HCT116 (cell line): ENCODE measurements at regions not wholly inside any gene's neighbourhood (a gene's known extent, or its start where the extent isn't known, plus 50 kb on each side); places are given as distances from the start of the nearest gene placed in this dataset.

Source experiments
- ATAC-seq: fragments of 200-7000 bp; cut with Tn5 transposase; 2 replicates; pipeline ENCODE4 v1.9.1; 2020; ENCODE audit warnings: mild to moderate bottlenecking, moderate library complexity
- BruUV-seq: library from RNA; stranded (reverse); fragments of 400-500 nt; replicated peaks from 2 replicates; lab custom pipeline; 2021; lab: Mats Ljungman, UMichigan
- CTCF ChIA-PET: fragments of 300-600 bp; sonication (Branson Sonifier 250); formaldehyde crosslinking; loops from one replicate; lab custom pipeline; 2021; ENCODE audit warnings: antibody characterized with exemption; lab: Charles Lee
- POLR2A ChIA-PET: fragments of 300-600, 350-600 bp; sonication (Branson Sonifier 250); formaldehyde crosslinking; loops from one replicate; lab custom pipeline; 2021; ENCODE audit warnings: antibody characterized with exemption; lab: Charles Lee
- RAD21 ChIA-PET, 2 experiments: fragments of 300-600 bp; sonication (Branson Sonifier 250); formaldehyde crosslinking; loops; one replicate each; lab custom pipeline; 2023; ENCODE audit warnings: low total read pairs in 2 of 2; ENCODE audit not compliant: uncharacterized antibody in 2 of 2, unreplicated experiment in 2 of 2, low non-redundant PET in 1 of 2; lab: Charles Lee
- DNase-seq: peaks from one replicate; pipeline ENCODE4 v3.0.0-alpha.2; 2010; ENCODE audit warnings: low read depth, low spot score
- H2AFZ ChIP-seq: fragments of 200-600 bp; shearing (Covaris generic), sonication (generic); 2 replicates; pipeline ENCODE4 v1.6.1; 2017; ENCODE audit warnings: low read depth, mixed run types, mixed read lengths, antibody characterized with exemption, low read length; ENCODE audit not compliant: poor library complexity, severe bottlenecking
- H3K27ac ChIP-seq: 2 replicates; pipeline ENCODE4 v1.5.1; 2012; ENCODE audit warnings: low read depth, low read length
- H3K27me3 ChIP-seq: fragments of 200-600 bp; sonication (generic); 2 replicates; pipeline ENCODE4 v1.6.1; 2016; ENCODE audit warnings: mixed run types, low read length, mixed read lengths; ENCODE audit not compliant: insufficient read depth
- H3K36me3 ChIP-seq, 2 experiments: fragments of 200-500 bp in 1 of 2; fragments of 200-600 bp in 1 of 2; sonication (Bioruptor generic) in 1 of 2; sonication (generic) in 1 of 2; 2 replicates each; pipeline versions ENCODE4 v1.5.1 to v1.6.1; 2014 to 2016; ENCODE audit warnings: low read length in 2 of 2, inconsistent platforms in 1 of 2, mixed read lengths in 1 of 2, mixed run types in 1 of 2; ENCODE audit not compliant: insufficient read depth in 2 of 2, control insufficient read depth in 1 of 2
- H3K4me1 ChIP-seq, 2 experiments: fragments of 200-600 bp in 1 of 2; sonication (generic) in 1 of 2; 2 replicates each; pipeline versions ENCODE4 v1.5.1 to v1.6.1; 2012 to 2017; ENCODE audit warnings: low read length in 2 of 2, inconsistent platforms in 1 of 2, mild to moderate bottlenecking in 1 of 2, mixed read lengths in 1 of 2, mixed run types in 1 of 2, moderate library complexity in 1 of 2; ENCODE audit not compliant: insufficient read depth in 2 of 2, control insufficient read depth in 1 of 2
- H3K4me2 ChIP-seq: fragments of 200-600 bp; sonication (generic); 2 replicates; pipeline ENCODE4 v1.6.1; 2017; ENCODE audit warnings: mixed run types, low read length, mixed read lengths
- H3K4me3 ChIP-seq, 2 experiments: fragments of 200-600 bp in 1 of 2; sonication (generic) in 1 of 2; replicated peaks in 1 of 2; 2 replicates each; pipeline ENCODE4 v1.5.1; 2011 to 2016; ENCODE audit warnings: low read length in 2 of 2, control low read depth in 1 of 2, low read depth in 1 of 2, mild to moderate bottlenecking in 1 of 2, mixed read lengths in 1 of 2, mixed run types in 1 of 2
- H3K79me2 ChIP-seq: fragments of 200-600 bp; sonication (generic); 2 replicates; pipeline ENCODE4 v1.6.1; 2017; ENCODE audit warnings: mild to moderate bottlenecking, mixed run types, low read length, moderate library complexity, mixed read lengths; ENCODE audit not compliant: insufficient read depth
- H3K9ac ChIP-seq: fragments of 200-600 bp; sonication (generic); 2 replicates; pipeline ENCODE4 v1.6.1; 2016; ENCODE audit warnings: low read length, mixed read lengths
- H3K9me2 ChIP-seq: fragments of 200-600 bp; sonication (generic), shearing (Covaris generic); 2 replicates; pipeline ENCODE4 v1.6.1; 2017; ENCODE audit warnings: mixed run types, mild to moderate bottlenecking, moderate library complexity; ENCODE audit not compliant: insufficient read depth
- H3K9me3 ChIP-seq, 2 experiments: fragments of 200-500 bp in 1 of 2; fragments of 200-600 bp in 1 of 2; sonication (Bioruptor generic) in 1 of 2; sonication (generic) in 1 of 2; 2 replicates each; pipeline ENCODE4 v1.6.1; 2014 to 2017; ENCODE audit warnings: low read length in 2 of 2, mixed read lengths in 2 of 2, inconsistent platforms in 1 of 2, low read depth in 1 of 2, mild to moderate bottlenecking in 1 of 2, mixed run types in 1 of 2, moderate library complexity in 1 of 2; ENCODE audit not compliant: control insufficient read depth in 1 of 2, insufficient read depth in 1 of 2
- H4K20me1 ChIP-seq: fragments of 200-600 bp; sonication (generic), shearing (Covaris generic); 2 replicates; pipeline ENCODE4 v1.6.1; 2017; ENCODE audit warnings: mixed run types, mild to moderate bottlenecking, moderate library complexity; ENCODE audit not compliant: insufficient read depth
- CBX3 ChIP-seq: IDR thresholded peaks from 2 replicates; pipeline ENCODE4 v1.6.1; 2012; ENCODE audit warnings: low read depth
- CEBPB ChIP-seq: IDR thresholded peaks from 2 replicates; pipeline ENCODE4 v1.6.1; 2012; ENCODE audit warnings: low read depth
- CTCF ChIP-seq, 3 experiments: fragments of 200-600 bp in 1 of 3; sonication (generic) in 1 of 3; IDR thresholded peaks in 2 of 3; conservative IDR thresholded peaks in 1 of 3; 2 replicates each; pipeline ENCODE4 v1.5.1; 2012 to 2017; ENCODE audit warnings: low read depth in 2 of 3, low read length in 2 of 3, antibody characterized with exemption in 1 of 3, borderline replicate concordance in 1 of 3, control low read depth in 1 of 3, mild to moderate bottlenecking in 1 of 3, mixed read lengths in 1 of 3, mixed run types in 1 of 3, moderate library complexity in 1 of 3; ENCODE audit not compliant: insufficient read depth in 1 of 3
- EGR1 ChIP-seq: IDR thresholded peaks from 2 replicates; pipeline ENCODE4 v1.6.1; 2012; ENCODE audit warnings: low read depth
- ELF1 ChIP-seq: IDR thresholded peaks from 2 replicates; pipeline ENCODE4 v1.6.1; 2012; ENCODE audit warnings: low read depth, borderline replicate concordance
- EZH2 ChIP-seq: fragments of 200-600 bp; sonication (generic); IDR thresholded peaks from 2 replicates; pipeline ENCODE4 v1.6.1; 2017; ENCODE audit warnings: antibody characterized with exemption, mixed run types
- JUND ChIP-seq: IDR thresholded peaks from 2 replicates; pipeline ENCODE4 v1.6.1; 2012
- POLR2A ChIP-seq: IDR thresholded peaks from 2 replicates; pipeline ENCODE4 v1.7.0; 2011; ENCODE audit warnings: borderline replicate concordance; ENCODE audit not compliant: insufficient read depth, insufficient read length; ENCODE audit errors: extremely low read depth
- RAD21 ChIP-seq: IDR thresholded peaks from 2 replicates; pipeline ENCODE4 v1.6.1; 2012; ENCODE audit warnings: low read depth, mild to moderate bottlenecking
- REST ChIP-seq: IDR thresholded peaks from 2 replicates; pipeline ENCODE4 v1.6.1; 2012; ENCODE audit warnings: low read depth
- SIN3A ChIP-seq: IDR thresholded peaks from 2 replicates; pipeline ENCODE4 v1.6.1; 2012; ENCODE audit warnings: low read depth
- SRF ChIP-seq: IDR thresholded peaks from 2 replicates; pipeline ENCODE4 v1.6.1; 2012; ENCODE audit warnings: low read depth
- TCF7L2 ChIP-seq: IDR thresholded peaks from 2 replicates; pipeline ENCODE4 v1.7.0; 2011; ENCODE audit warnings: borderline replicate concordance, inconsistent platforms; ENCODE audit not compliant: insufficient read depth, insufficient read length; ENCODE audit errors: extremely low read depth
- ZBTB33 ChIP-seq: IDR thresholded peaks from 2 replicates; pipeline ENCODE4 v1.6.1; 2011; ENCODE audit warnings: mild to moderate bottlenecking, low read length, moderate library complexity; ENCODE audit not compliant: insufficient replicate concordance; ENCODE audit errors: extremely low read depth
- intact Hi-C: fragments of 100-400 bp; cut with micrococcal nuclease; formaldehyde crosslinking; loops from 2 replicates; pipeline ENCODE4 v1.10.0; 2022

GRCh38 chr10:2658780-2659179 lies 408.6 kb upstream of the PFKP start:
- TF ChIP-seq SIN3A = no peak
- no peak for TF ChIP-seq POLR2A
- TF ChIP-seq CBX3 = no peak
- TF ChIP-seq EZH2 = no peak
- no peak for TF ChIP-seq EGR1
- no peak for TF ChIP-seq SRF
- no peak for TF ChIP-seq ELF1
- no peak for TF ChIP-seq CEBPB
- TF ChIP-seq JUND = no peak
- TF ChIP-seq, all 23 proteins: peak for 0
- Histone ChIP-seq H3K9ac (no peak overlapping the region), H3K9me3 (peaks cover 9 to 21% of the 10 kb centered on the region in 2 experiments; a peak in 3 of 4 replicates), H2AFZ (no peak overlapping the region), H3K79me2 (no peaks in the 10 kb centered on the region), H3K9me2 (no peaks in the 10 kb centered on the region), H3K4me1 (no peaks in the 10 kb centered on the region), H4K20me1 (no peaks in the 10 kb centered on the region), H3K27me3 (no peaks in the 10 kb centered on the region), H3K4me3 (no peak overlapping the region), H3K36me3 (no peaks in the 10 kb centered on the region), H3K27ac (no peak overlapping the region), H3K4me2 (no peak overlapping the region)
- DNase-seq (no peak), ATAC-seq (no peak)
- no TSS peak for BruUV-seq
- ChIA-PET POLR2A (no interaction called here), CTCF (no interaction called here), RAD21 (no interaction called here)
- intact Hi-C loops = no loop called here

GRCh38 chr10:2650328-2650727 lies 417.0 kb upstream of the PFKP start:
- Histone ChIP-seq H3K4me1 (no peaks in the 10 kb centered on the region), H3K79me2 (no peaks in the 10 kb centered on the region), H3K9me2 (no peaks in the 10 kb centered on the region), H2AFZ (no peak overlapping the region), H3K4me2 (no peak overlapping the region), H3K27ac (no peak overlapping the region), H3K9me3 (peaks cover 12% of the 10 kb centered on the region in 2 experiments; a peak in 2 of 4 replicates), H3K4me3 (no peak overlapping the region), H3K36me3 (no peaks in the 10 kb centered on the region), H3K9ac (no peak overlapping the region), H4K20me1 (no peaks in the 10 kb centered on the region), H3K27me3 (no peaks in the 10 kb centered on the region)
- intact Hi-C loops = no loop called here
- DNase-seq (no peak), ATAC-seq (no peak)
- RAD21 ChIA-PET = no interaction called here
- TF ChIP-seq TCF7L2 (no peak), CTCF (IDR thresholded peaks at IDR 0.05 in 2 of 3, conservative IDR thresholded peaks at IDR 0.05 in 1 of 3; ENCODE audit: borderline replicate concordance in 1 of 3, insufficient read depth in 1 of 3, low read depth in 2 of 3, low read length in 2 of 3) (no peak), ZBTB33 (no peak), REST (no peak), JUND (no peak), RAD21 (no peak)
- CTCF ChIA-PET = no interaction called here
- BruUV-seq = no TSS peak
- POLR2A ChIA-PET = no interaction called here
